ENCODE measurements at regions not wholly inside any gene's neighbourhood (a gene's known extent, or its start where the extent isn't known, plus 50 kb on each side); places are given as distances from the start of the nearest gene placed in this dataset.

GRCh38 chr17:11026903-11027302, 189.0 kb upstream of the PIRT start:
- no peak for TF ChIP-seq REST (tag by site-specific recombination; IDR thresholded peaks at IDR 0.05)
- no peak for TF ChIP-seq ZFP69B (tag by site-specific recombination; IDR thresholded peaks at IDR 0.05)
- no peak for TF ChIP-seq CTCF (tag by site-specific recombination; IDR thresholded peaks at IDR 0.05)
- TF ChIP-seq ZBTB7A (tag by site-specific recombination; IDR thresholded peaks at IDR 0.05; ENCODE audit: low read depth) = no peak
- no peak for TF ChIP-seq ZSCAN4 (tag by site-specific recombination; IDR thresholded peaks at IDR 0.05)
- TF ChIP-seq ZBTB44 (tag by site-specific recombination; IDR thresholded peaks at IDR 0.05) = no peak
- no peak for TF ChIP-seq ZNF398 (tag by site-specific recombination; IDR thresholded peaks at IDR 0.05)
